Testis (tissue), 2 donors: ENCODE measurements at regions not wholly inside any gene's neighbourhood (a gene's known extent, or its start where the extent isn't known, plus 50 kb on each side); places are given as distances from the start of the nearest gene placed in this dataset.
"Not testable (repeated sequence)": the region's sequence is repeated elsewhere in the genome, so short reads cannot be mapped to it uniquely, and the experiment has no call there.

Experiments used
- DNase-seq: peaks from one replicate; pipeline ENCODE4 v3.0.0-alpha.2; 2019
- H3K27ac ChIP-seq, 2 donors: fragments of 200-600 bp; sonication (generic); one replicate each; pipeline ENCODE4 v1.5.1; 2019
- H3K27me3 ChIP-seq: fragments of 200-600 bp; sonication (generic); one replicate; pipeline ENCODE4 v1.5.1; 2019
- H3K36me3 ChIP-seq: fragments of 200-600 bp; sonication (generic); one replicate; pipeline ENCODE4 v1.5.1; 2017; ENCODE audit warnings: low read depth; ENCODE audit errors: missing control alignments
- H3K4me1 ChIP-seq: fragments of 200-600 bp; sonication (generic); one replicate; pipeline ENCODE4 v1.5.1; 2019
- H3K4me3 ChIP-seq, 2 donors: fragments of 200-600 bp; sonication (generic); one replicate each; pipeline ENCODE4 v1.5.1; 2017 to 2019
- H3K9me3 ChIP-seq: fragments of 200-600 bp; sonication (generic); one replicate; pipeline ENCODE4 v1.5.1; 2017
- CTCF ChIP-seq, 3 experiments: fragments of 450-650 bp in 2 of 3; fragments of 200-600 bp in 1 of 3; sonication (generic) in 1 of 3; IDR thresholded peaks; one replicate each; pipeline ENCODE4 v1.5.1; 2016 to 2019; ENCODE audit warnings: antibody characterized with exemption in 3 of 3, mild to moderate bottlenecking in 2 of 3, moderate library complexity in 1 of 3
- POLR2A ChIP-seq: fragments of 450-650 bp; IDR thresholded peaks from one replicate; pipeline ENCODE4 v1.6.1; 2017; ENCODE audit warnings: antibody characterized with exemption, mild to moderate bottlenecking, moderate library complexity
- WGBS, 2 donors: methylation state at CpG; one replicate each; pipeline ENCODE4 v1.1.5; 2018; 5-methylcytosine and 5-hydroxymethylcytosine counted together
- intact Hi-C: fragments of 100-400 bp; cut with DNase I; formaldehyde crosslinking; loops from one replicate; pipeline ENCODE4 v1.15.1; 2023; ENCODE audit warnings: low total_unique reads

GRCh38 chr2:100713106-100713505, 106.8 kb upstream of the NPAS2 start:
- Histone ChIP-seq H3K27me3 (no peaks in the 10 kb centered on the region), H3K36me3 (no peaks in the 10 kb centered on the region), H3K4me1 (no peaks in the 10 kb centered on the region), H3K27ac (no peak overlapping the region), H3K9me3 (no peaks in the 10 kb centered on the region), H3K4me3 (no peak overlapping the region)
- no peak for DNase-seq
- WGBS, 2 donors, result 67 to 89% methylated on average over 2 of the region's 2 CpGs
- intact Hi-C loops, result no loop called here
- TF ChIP-seq CTCF (IDR thresholded peaks at IDR 0.05) (no peak), POLR2A (no peak)

GRCh38 chr2:100714396-100715010, 105.4 kb upstream of the NPAS2 start:
- H3K4me1 ChIP-seq, DNase-seq, H3K27me3 ChIP-seq, intact Hi-C loops, H3K4me3 ChIP-seq, H3K27ac ChIP-seq, H3K36me3 ChIP-seq, H3K9me3 ChIP-seq: not testable (repeated sequence)
- WGBS, 2 donors, result 91 to 95% methylated on average over 5 of the region's 5 CpGs

- H3K9me3 ChIP-seq, H3K4me3 ChIP-seq, H3K27me3 ChIP-seq, intact Hi-C loops, H3K27ac ChIP-seq, DNase-seq, H3K4me1 ChIP-seq, H3K36me3 ChIP-seq: not testable (repeated sequence)
- WGBS, 2 donors, result 85% methylated on average over 4 of the region's 4 CpGs
Observed at GRCh38 chr2:100715861-100716260, 104.1 kb upstream of the NPAS2 start.

- H3K4me1 ChIP-seq, result no peaks in the 10 kb centered on the region
- H3K27me3 ChIP-seq, result no peaks in the 10 kb centered on the region
- TF ChIP-seq POLR2A, result no peak
- TF ChIP-seq CTCF (IDR thresholded peaks at IDR 0.05), result no peak
- H3K9me3 ChIP-seq, result no peaks in the 10 kb centered on the region
- no peak overlapping the region for H3K4me3 ChIP-seq
- intact Hi-C loops, result no loop called here
- no peaks in the 10 kb centered on the region for H3K36me3 ChIP-seq
- 81 to 87% methylated on average over 2 of the region's 2 CpGs for WGBS, 2 donors
- no peak for DNase-seq
- no peak overlapping the region for H3K27ac ChIP-seq
Observed at GRCh38 chr2:100716581-100716980, 103.4 kb upstream of the NPAS2 start.

- Histone ChIP-seq H3K9me3 (no peaks in the 10 kb centered on the region), H3K27ac (no peak overlapping the region), H3K4me1 (no peaks in the 10 kb centered on the region), H3K27me3 (no peaks in the 10 kb centered on the region), H3K36me3 (no peaks in the 10 kb centered on the region), H3K4me3 (no peak overlapping the region)
- no peak for DNase-seq
- 74 to 85% methylated on average over 3 of the region's 3 CpGs for WGBS, 2 donors
- TF ChIP-seq CTCF (IDR thresholded peaks at IDR 0.05) (no peak), POLR2A (no peak)
- intact Hi-C loops, result no loop called here
Observed at GRCh38 chr2:100718065-100718629, 101.8 kb upstream of the NPAS2 start.

- 66 to 76% methylated on average over 3 of the region's 3 CpGs for WGBS, 2 donors
- intact Hi-C loops, result no loop called here
- no peaks in the 10 kb centered on the region for H3K4me1 ChIP-seq
- no peak overlapping the region for H3K27ac ChIP-seq
- TF ChIP-seq POLR2A, result no peak
- TF ChIP-seq CTCF (IDR thresholded peaks at IDR 0.05), result no peak
- no peak for DNase-seq
- no peaks in the 10 kb centered on the region for H3K9me3 ChIP-seq
- H3K27me3 ChIP-seq, result no peaks in the 10 kb centered on the region
- H3K36me3 ChIP-seq, result no peaks in the 10 kb centered on the region
- no peak overlapping the region for H3K4me3 ChIP-seq
Observed at GRCh38 chr2:100720445-100720844, 99.5 kb upstream of the NPAS2 start.
